HEK293T (cell line): ENCODE measurements at regions not wholly inside any gene's neighbourhood (a gene's known extent, or its start where the extent isn't known, plus 50 kb on each side); places are given as distances from the start of the nearest gene placed in this dataset.

ENCODE experiments used
- CTCF ChIA-PET: fragments of 350-600 bp; formaldehyde crosslinking; extraction: SDS; loops from one replicate; lab custom pipeline; 2021; ENCODE audit warnings: antibody characterized with exemption, inconsistent platforms; lab: Yijun Ruan, JAX
- POLR2A ChIA-PET: fragments of 350-600 bp; formaldehyde crosslinking; extraction: SDS; loops from one replicate; lab custom pipeline; 2020; ENCODE audit warnings: antibody characterized with exemption, inconsistent platforms; lab: Yijun Ruan, JAX
- DNase-seq: peaks from one replicate; pipeline ENCODE4 v3.0.0; 2012; ENCODE audit warnings: mixed read lengths; ENCODE audit errors: extremely low spot score
- ARNT ChIP-seq: fragments of 450-650 bp; IDR thresholded peaks from 2 replicates; pipeline ENCODE4 v1.6.1; 2017; ENCODE audit warnings: mild to moderate bottlenecking
- BHLHE40 ChIP-seq: fragments of 450-650 bp; IDR thresholded peaks from 2 replicates; pipeline ENCODE4 v1.6.1; 2016; ENCODE audit warnings: mild to moderate bottlenecking, moderate library complexity, borderline replicate concordance
- CTBP1 ChIP-seq: fragments of 450-650 bp; IDR thresholded peaks from 2 replicates; pipeline ENCODE4 v1.6.1; 2016; ENCODE audit warnings: borderline replicate concordance
- ELF4 ChIP-seq: fragments of 450-650 bp; IDR thresholded peaks from 2 replicates; pipeline ENCODE4 v1.6.1; 2017; ENCODE audit warnings: antibody characterized with exemption
- FOXA1 ChIP-seq: fragments of 450-650 bp; IDR thresholded peaks from 2 replicates; pipeline ENCODE4 v1.6.1; 2016; ENCODE audit warnings: mild to moderate bottlenecking
- FOXK2 ChIP-seq: fragments of 450-650 bp; IDR thresholded peaks from 2 replicates; pipeline ENCODE4 v1.6.1; 2016; ENCODE audit warnings: mild to moderate bottlenecking
- FOXM1 ChIP-seq: fragments of 450-650 bp; IDR thresholded peaks from 2 replicates; pipeline ENCODE4 v1.6.1; 2017; ENCODE audit warnings: mild to moderate bottlenecking, borderline replicate concordance
- HDGF ChIP-seq: fragments of 450-650 bp; IDR thresholded peaks from 2 replicates; pipeline ENCODE4 v1.6.1; 2017; ENCODE audit warnings: antibody characterized with exemption, borderline replicate concordance
- L3MBTL2 ChIP-seq: fragments of 450-650 bp; conservative IDR thresholded peaks from 2 replicates; pipeline ENCODE4 v1.6.1; 2016; ENCODE audit warnings: mild to moderate bottlenecking
- LEF1 ChIP-seq: fragments of 450-650 bp; IDR thresholded peaks from 2 replicates; pipeline ENCODE4 v1.6.1; 2017; ENCODE audit warnings: mild to moderate bottlenecking, borderline replicate concordance
- NFRKB ChIP-seq: fragments of 450-650 bp; IDR thresholded peaks from 2 replicates; pipeline ENCODE4 v1.6.1; 2016; ENCODE audit warnings: mild to moderate bottlenecking, moderate library complexity
- PKNOX1 ChIP-seq: fragments of 450-650 bp; IDR thresholded peaks from 2 replicates; pipeline ENCODE4 v1.6.1; 2016
- SP1 ChIP-seq: fragments of 450-650 bp; IDR thresholded peaks from 2 replicates; pipeline ENCODE4 v1.6.1; 2017
- SUZ12 ChIP-seq: fragments of 450-650 bp; IDR thresholded peaks from 2 replicates; pipeline ENCODE4 v1.6.1; 2016; ENCODE audit warnings: mild to moderate bottlenecking
- TARDBP ChIP-seq: fragments of 450-650 bp; IDR thresholded peaks from 2 replicates; pipeline ENCODE4 v1.6.1; 2016
- ZNF384 ChIP-seq: fragments of 450-650 bp; IDR thresholded peaks from 2 replicates; pipeline ENCODE4 v1.6.1; 2016

DNA sequence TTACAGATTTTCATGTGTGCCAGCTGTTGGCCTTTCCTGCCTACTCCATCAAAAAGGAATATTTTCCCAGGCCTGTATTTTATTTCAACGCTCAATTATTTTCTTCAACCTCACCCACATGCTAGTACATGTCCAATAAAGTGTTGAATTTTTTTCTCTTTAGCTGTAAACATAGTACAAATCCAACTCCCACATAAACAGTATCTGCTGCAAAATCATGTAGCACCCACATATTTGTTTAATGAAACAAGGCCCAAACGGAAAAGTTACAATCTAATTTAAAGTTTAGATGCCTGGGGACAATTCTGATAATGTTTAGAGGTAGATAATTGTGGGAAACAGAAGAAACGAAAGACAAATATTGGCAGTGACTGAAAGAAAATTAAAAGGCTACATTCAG is 275.4 kb upstream of the ACVR2A start:
- ChIA-PET POLR2A (no interaction called here), CTCF (no interaction called here)
- TF ChIP-seq HDGF (no peak), ARNT (no peak), SUZ12 (no peak), TARDBP (no peak), FOXM1 (no peak), SP1 (no peak), PKNOX1 (no peak), FOXK2 (no peak), ELF4 (no peak), LEF1 (no peak), CTBP1 (no peak), BHLHE40 (no peak), ZNF384 (no peak), L3MBTL2 (no peak), NFRKB (no peak)

GRCh38 chr2:147568109-147568508 is 276.7 kb upstream of the ACVR2A start:
- no peak for TF ChIP-seq FOXA1
- CTCF ChIA-PET, result no interaction called here
- POLR2A ChIA-PET, result no interaction called here

More for the DNA sequence above, 275.4 kb upstream of the ACVR2A start:
- no peak for DNase-seq

DNA sequence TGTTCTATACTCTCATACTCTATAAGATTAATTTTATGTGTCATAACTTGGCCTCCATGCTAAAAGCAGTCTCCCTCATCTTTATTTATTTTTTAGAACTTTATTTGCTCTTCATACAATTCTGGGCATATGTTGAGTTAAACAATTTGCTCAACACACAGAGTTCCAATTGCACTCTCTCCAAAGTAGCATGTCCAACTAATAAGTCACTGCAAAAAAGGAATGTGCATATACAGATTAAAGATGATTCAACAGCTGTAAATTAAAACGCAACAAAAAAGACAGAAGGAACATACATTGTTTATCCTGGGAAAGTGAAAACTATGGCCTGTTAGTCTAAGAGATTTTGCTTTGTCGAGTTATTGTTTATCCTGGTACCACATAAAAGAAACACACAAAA is 277.7 kb upstream of the ACVR2A start:
- CTCF ChIA-PET, result no interaction called here
- POLR2A ChIA-PET, result no interaction called here
- no peak for TF ChIP-seq FOXK2
- TF ChIP-seq ZNF384, result no peak
- TF ChIP-seq FOXA1, result no peak
- no peak for TF ChIP-seq SP1
- TF ChIP-seq SUZ12, result no peak
- TF ChIP-seq FOXM1, result no peak
- TF ChIP-seq CTBP1, result no peak
- TF ChIP-seq PKNOX1, result no peak
- TF ChIP-seq HDGF, result no peak
- no peak for TF ChIP-seq ARNT
- TF ChIP-seq NFRKB, result no peak
- TF ChIP-seq L3MBTL2, result no peak
- no peak for TF ChIP-seq LEF1
- TF ChIP-seq ELF4, result no peak

More at GRCh38 chr2:147568109-147568508, 276.7 kb upstream of the ACVR2A start:
- DNase-seq, result no peak

GRCh38 chr2:147560810-147561535 is 283.9 kb upstream of the ACVR2A start:
- TF ChIP-seq HDGF, result no peak
- no peak for TF ChIP-seq SP1
- TF ChIP-seq TARDBP, result no peak
- no peak for TF ChIP-seq FOXM1
- TF ChIP-seq FOXK2, result no peak
- no peak for TF ChIP-seq FOXA1
- no peak for TF ChIP-seq ARNT
- DNase-seq, result no peak
- ChIA-PET CTCF (no interaction called here), POLR2A (no interaction called here)

More for the DNA sequence above, 277.7 kb upstream of the ACVR2A start:
- DNase-seq, result no peak

GRCh38 chr2:147559070-147559725 is 285.6 kb upstream of the ACVR2A start:
- TF ChIP-seq ELF4 (no peak), HDGF (no peak), BHLHE40 (no peak), SUZ12 (no peak), SP1 (no peak)
- POLR2A ChIA-PET, result no interaction called here
- DNase-seq, result no peak
- CTCF ChIA-PET, result no interaction called here

DNA sequence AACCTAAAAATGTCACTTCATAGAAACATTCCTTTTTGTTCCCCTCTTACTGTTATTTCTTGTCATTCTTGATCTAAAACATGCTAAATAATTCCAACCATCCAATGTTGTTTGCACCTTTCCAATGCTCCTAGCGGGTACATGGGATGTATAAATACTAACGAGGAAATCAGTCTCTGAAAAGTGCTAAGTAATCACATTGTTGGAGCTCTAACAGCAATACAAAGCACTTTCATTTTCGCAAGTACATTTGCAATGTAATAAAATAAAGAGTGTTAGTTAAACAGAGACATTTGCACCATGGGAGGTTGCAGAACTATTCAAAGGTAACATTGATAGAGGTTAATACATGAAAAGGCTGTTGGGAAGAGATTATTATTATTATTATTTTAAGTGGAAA is 286.2 kb upstream of the ACVR2A start:
- no peak for TF ChIP-seq FOXK2
- no peak for TF ChIP-seq BHLHE40
- TF ChIP-seq PKNOX1, result no peak
- no peak for TF ChIP-seq FOXA1
- no peak for TF ChIP-seq LEF1
- TF ChIP-seq FOXM1, result no peak
- TF ChIP-seq ZNF384, result no peak
- no peak for TF ChIP-seq CTBP1
- no peak for TF ChIP-seq HDGF
- TF ChIP-seq ELF4, result no peak
- no peak for TF ChIP-seq L3MBTL2
- ChIA-PET POLR2A (no interaction called here), CTCF (no interaction called here)
- DNase-seq, result no peak
